Activated CD8-positive, alpha-beta memory T cell treated with anti-CD3 and anti-CD28 coated beads for 36 hours (primary cell): ENCODE measurements at regions not wholly inside any gene's neighbourhood (a gene's known extent, or its start where the extent isn't known, plus 50 kb on each side); places are given as distances from the start of the nearest gene placed in this dataset.
"Not testable (repeated sequence)": the region's sequence is repeated elsewhere in the genome, so short reads cannot be mapped to it uniquely, and the experiment has no call there.

Experiments used
- CTCF ChIA-PET: fragments of 350-600 bp; sonication (Branson Sonifier 250); formaldehyde crosslinking; loops from one replicate; lab custom pipeline; 2021; ENCODE audit warnings: antibody characterized with exemption; lab: Charles Lee
- POLR2A ChIA-PET: fragments of 350-600 bp; sonication (Branson Sonifier 250); formaldehyde crosslinking; loops from one replicate; lab custom pipeline; 2021; ENCODE audit warnings: antibody characterized with exemption; lab: Charles Lee

GRCh38 chr17:20825539-20825938, 217.3 kb downstream of the USP22 start:
- CTCF ChIA-PET, result no interaction called here
- POLR2A ChIA-PET, result no interaction called here

GRCh38 chr17:20840453-20840852, 202.4 kb downstream of the USP22 start:
- POLR2A ChIA-PET, CTCF ChIA-PET: not testable (repeated sequence)

GRCh38 chr17:20840987-20841865, 201.6 kb downstream of the USP22 start:
- POLR2A ChIA-PET, result not testable (repeated sequence)
- CTCF ChIA-PET, result interaction anchor here (0.6 kb wide), 1 partner anchor 137 kb away, joined by 3 read pairs; no protein-coding TSS in a partner anchor

GRCh38 chr17:20842012-20842411, 200.8 kb downstream of the USP22 start:
- CTCF ChIA-PET, POLR2A ChIA-PET: not testable (repeated sequence)

- CTCF ChIA-PET, POLR2A ChIA-PET: not testable (repeated sequence)
These were observed 199.6 kb downstream of the USP22 start for GRCh38 chr17:20843261-20843660.

GRCh38 chr17:20843799-20844553, 198.8 kb downstream of the USP22 start:
- POLR2A ChIA-PET, CTCF ChIA-PET: not testable (repeated sequence)

- POLR2A ChIA-PET, result not testable (repeated sequence)
- CTCF ChIA-PET, result interaction anchor here (0.6 kb wide), 1 partner anchor 629 kb away, joined by 4 read pairs; no protein-coding TSS in a partner anchor
These were observed 193.9 kb downstream of the USP22 start for GRCh38 chr17:20848869-20849443.

GRCh38 chr17:20851591-20852238, 191.1 kb downstream of the USP22 start:
- ChIA-PET CTCF (interaction anchor here (0.7 kb wide), 1 partner anchor 808 kb away, joined by 4 read pairs; no protein-coding TSS in a partner anchor), POLR2A (interaction anchor here (0.6 kb wide), 1 partner anchor 125 kb away, joined by 4 read pairs; no protein-coding TSS in a partner anchor)

GRCh38 chr17:20852239-20852989, 190.4 kb downstream of the USP22 start:
- POLR2A ChIA-PET, result interaction anchor here (0.6 kb wide), 1 partner anchor 126 kb away, joined by 4 read pairs; no protein-coding TSS in a partner anchor

GRCh38 chr17:20852990-20853370, 189.8 kb downstream of the USP22 start:
- POLR2A ChIA-PET, result no interaction called here
- CTCF ChIA-PET, result no interaction called here

More at GRCh38 chr17:20852239-20852989, 190.4 kb downstream of the USP22 start:
- CTCF ChIA-PET, result interaction anchor here (0.7 kb wide), 1 partner anchor 809 kb away, joined by 4 read pairs; no protein-coding TSS in a partner anchor

GRCh38 chr17:20855910-20856470, 186.8 kb downstream of the USP22 start:
- CTCF ChIA-PET, POLR2A ChIA-PET: not testable (repeated sequence)

GRCh38 chr17:20866444-20867209, 176.2 kb downstream of the USP22 start:
- CTCF ChIA-PET, POLR2A ChIA-PET: not testable (repeated sequence)

- CTCF ChIA-PET, POLR2A ChIA-PET: not testable (repeated sequence)
These were observed 175.3 kb downstream of the USP22 start for GRCh38 chr17:20867436-20867937.

GRCh38 chr17:20867938-20868661, 174.7 kb downstream of the USP22 start:
- CTCF ChIA-PET, POLR2A ChIA-PET: not testable (repeated sequence)

- CTCF ChIA-PET, POLR2A ChIA-PET: not testable (repeated sequence)
These were observed 174.2 kb downstream of the USP22 start for GRCh38 chr17:20868662-20869007.

- POLR2A ChIA-PET, result not testable (repeated sequence)
These were observed 169.6 kb downstream of the USP22 start for GRCh38 chr17:20873173-20873572.

More at GRCh38 chr17:20873173-20873572, 169.6 kb downstream of the USP22 start:
- CTCF ChIA-PET, result not testable (repeated sequence)
